Fibroblast of villous mesenchyme (primary cell): ENCODE measurements at regions not wholly inside any gene's neighbourhood (a gene's known extent, or its start where the extent isn't known, plus 50 kb on each side); places are given as distances from the start of the nearest gene placed in this dataset.

Experiments
- DNase-seq: peaks from one replicate; pipeline ENCODE4 v3.0.0-alpha.2; 2010; ENCODE audit warnings: low read depth
- H3K4me3 ChIP-seq: 2 replicates; pipeline ENCODE4 v1.5.1; 2011; ENCODE audit warnings: low read depth, mild to moderate bottlenecking, low read length
- CTCF ChIP-seq: IDR thresholded peaks from 2 replicates; pipeline ENCODE4 v1.5.1; 2012; ENCODE audit warnings: low read depth, mild to moderate bottlenecking, low read length; ENCODE audit not compliant: insufficient read depth

GRCh38 chr5:155866971-155867370 lies 460.0 kb upstream of the SGCD start:
- no peak for TF ChIP-seq CTCF
- no peak overlapping the region for H3K4me3 ChIP-seq
- DNase-seq, result no peak

GRCh38 chr5:155867522-155868088 lies 459.4 kb upstream of the SGCD start:
- TF ChIP-seq CTCF, result no peak
- H3K4me3 ChIP-seq, result no peak overlapping the region
- DNase-seq, result no peak

GRCh38 chr5:155870636-155871035 lies 456.3 kb upstream of the SGCD start:
- DNase-seq, result no peak
- TF ChIP-seq CTCF, result no peak
- no peak overlapping the region for H3K4me3 ChIP-seq

- DNase-seq, result no peak
- H3K4me3 ChIP-seq, result no peak overlapping the region
- TF ChIP-seq CTCF, result no peak
Observed at GRCh38 chr5:155871623-155872022, 455.3 kb upstream of the SGCD start.

GRCh38 chr5:155872629-155873220 lies 454.2 kb upstream of the SGCD start:
- no peak for DNase-seq
- no peak overlapping the region for H3K4me3 ChIP-seq
- TF ChIP-seq CTCF, result no peak

GRCh38 chr5:155878991-155879575 lies 447.9 kb upstream of the SGCD start:
- H3K4me3 ChIP-seq, result no peak overlapping the region
- no peak for DNase-seq
- TF ChIP-seq CTCF, result no peak
